ENCODE measurements at regions not wholly inside any gene's neighbourhood (a gene's known extent, or its start where the extent isn't known, plus 50 kb on each side); places are given as distances from the start of the nearest gene placed in this dataset.

GRCh38 chr5:135171336-135171735 is 137.3 kb upstream of the PITX1 start:
- no peak overlapping the region for H3K9ac ChIP-seq (replicated peaks; ENCODE audit: extremely low read depth, insufficient read depth, low read length)
- ChIA-PET CTCF (no interaction called here), POLR2A (no interaction called here)
- intact Hi-C loops (cut with micrococcal nuclease) = no loop called here
- H3K79me2 ChIP-seq (ENCODE audit: control insufficient read depth, insufficient read depth, low read length) = no peaks in the 10 kb centered on the region
- no peak overlapping the region for H2AFZ ChIP-seq (ENCODE audit: low read depth, low read length)
- H4K20me1 ChIP-seq (replicated peaks; ENCODE audit: control insufficient read depth, extremely low read depth, insufficient read depth, low read length) = peaks cover 2% of the 10 kb centered on the region
- dilution Hi-C loops (cut with MboI; ENCODE audit: extremely low pct_ligation_motif_present, low sequenced_read_pairs) = no loop called here
- no peaks in the 10 kb centered on the region for H3K9me1 ChIP-seq (replicated peaks; ENCODE audit: control insufficient read depth, extremely low read depth, insufficient read depth, low read length)
- no peak overlapping the region for H3K27ac ChIP-seq (ENCODE audit: insufficient read depth, low read depth, low read length)
- no peak overlapping the region for H3K4me2 ChIP-seq (ENCODE audit: insufficient read depth, low read length)
- no peak for DNase-seq (ENCODE audit: low read depth, low spot score)
- no TSS peak for BruUV-seq (replicated peaks)
- no peak for FAIRE-seq
- no peaks in the 10 kb centered on the region for H3K9me3 ChIP-seq (replicated peaks; ENCODE audit: control insufficient read depth, insufficient read depth, low read length)
- H3K27me3 ChIP-seq (ENCODE audit: control insufficient read depth in 2 of 2, insufficient read depth in 2 of 2, low read length in 2 of 2) = peaks cover 21 to 30% of the 10 kb centered on the region in 2 experiments
- no peaks in the 10 kb centered on the region for H3K36me3 ChIP-seq (ENCODE audit: control insufficient read depth in 2 of 2, extremely low read depth in 1 of 2, insufficient read depth in 2 of 2, low read length in 2 of 2)
- no peaks in the 10 kb centered on the region for H3K4me1 ChIP-seq (ENCODE audit: control insufficient read depth, extremely low read depth, insufficient read depth, low read length)
- TF ChIP-seq JUN (IDR thresholded peaks at IDR 0.05; ENCODE audit: borderline replicate concordance, insufficient read depth, insufficient read length, low read depth) = no peak
- TF ChIP-seq GATA2 (IDR thresholded peaks at IDR 0.05; ENCODE audit: insufficient read depth, insufficient read length, low read depth, low read length) = no peak
- TF ChIP-seq FOS (IDR thresholded peaks at IDR 0.05; ENCODE audit: borderline replicate concordance, insufficient read depth, low read length) = no peak
- no peak for TF ChIP-seq POLR2AphosphoS5 (IDR thresholded peaks at IDR 0.05; ENCODE audit: insufficient read depth, low read depth, low read length)
- TF ChIP-seq MAX (IDR thresholded peaks at IDR 0.05; ENCODE audit: insufficient read depth, insufficient read length) = no peak
- TF ChIP-seq MYC (IDR thresholded peaks at IDR 0.05; ENCODE audit: low read depth, low read length) = no peak
- TF ChIP-seq EZH2 (IDR thresholded peaks at IDR 0.05; ENCODE audit: borderline replicate concordance, low read depth, low read length, severe bottlenecking) = no peak
- no peak for TF ChIP-seq CTCF (IDR thresholded peaks at IDR 0.05; ENCODE audit: extremely low read depth in 1 of 2, insufficient read depth in 1 of 2, low read depth in 1 of 2, low read length in 2 of 2)
- TF ChIP-seq POLR2A (IDR thresholded peaks at IDR 0.05; ENCODE audit: low read depth, low read length) = no peak
- no peak overlapping the region for H3K4me3 ChIP-seq (replicated peaks in 1 of 3; ENCODE audit: insufficient read depth in 1 of 3, low read depth in 1 of 3, low read length in 3 of 3)
